Erythroblast (primary cell): ENCODE measurements at regions not wholly inside any gene's neighbourhood (a gene's known extent, or its start where the extent isn't known, plus 50 kb on each side); places are given as distances from the start of the nearest gene placed in this dataset.
A peak's percentile ranks its signal among the peaks of the same experiment; 100 is the strongest.
"Not testable (repeated sequence)": the region's sequence is repeated elsewhere in the genome, so short reads cannot be mapped to it uniquely, and the experiment has no call there.

Experiments
- DNase-seq, 2 experiments: peaks; one replicate each; lab custom pipeline; 2025; lab: John Stamatoyannopoulos, UW
- GATA1 ChIP-seq: IDR thresholded peaks from 2 replicates; pipeline ENCODE4 v1.6.1; 2011; ENCODE audit warnings: low read depth, mild to moderate bottlenecking, control low read depth, low read length, moderate library complexity
- POLR2A ChIP-seq: IDR thresholded peaks from 2 replicates; pipeline ENCODE4 v1.6.1; 2011; ENCODE audit warnings: mild to moderate bottlenecking, low read length

- not testable (repeated sequence) for DNase-seq
These were observed 895.7 kb upstream of the DEFB115 start for GRCh38 chr20:30361756-30362155.

GRCh38 chr20:30376430-30376766 lies 881.1 kb upstream of the DEFB115 start:
- DNase-seq = not testable (repeated sequence)

- TF ChIP-seq GATA1 = no peak
- peak; percentile 52 for TF ChIP-seq POLR2A
These were observed 880.5 kb upstream of the DEFB115 start for GRCh38 chr20:30376767-30377658.

GRCh38 chr20:30378317-30378716 lies 879.1 kb upstream of the DEFB115 start:
- not testable (repeated sequence) for DNase-seq

More at GRCh38 chr20:30376767-30377658, 880.5 kb upstream of the DEFB115 start:
- peak; percentile 88 to 91 for DNase-seq

- DNase-seq = not testable (repeated sequence)
These were observed 878.7 kb upstream of the DEFB115 start for GRCh38 chr20:30378721-30379120.

GRCh38 chr20:30384841-30385240 lies 872.6 kb upstream of the DEFB115 start:
- DNase-seq = not testable (repeated sequence)

GRCh38 chr20:30386099-30386498 lies 871.4 kb upstream of the DEFB115 start:
- DNase-seq = not testable (repeated sequence)

- not testable (repeated sequence) for DNase-seq
These were observed 869.6 kb upstream of the DEFB115 start for GRCh38 chr20:30387823-30388222.

GRCh38 chr20:30393523-30393922 lies 863.9 kb upstream of the DEFB115 start:
- DNase-seq = not testable (repeated sequence)

GRCh38 chr20:30397111-30397510 lies 860.4 kb upstream of the DEFB115 start:
- DNase-seq = not testable (repeated sequence)

- DNase-seq = not testable (repeated sequence)
These were observed 852.4 kb upstream of the DEFB115 start for GRCh38 chr20:30405061-30405460.

- not testable (repeated sequence) for DNase-seq
These were observed 851.9 kb upstream of the DEFB115 start for GRCh38 chr20:30405585-30405984.

- not testable (repeated sequence) for DNase-seq
These were observed 851.1 kb upstream of the DEFB115 start for GRCh38 chr20:30406370-30406769.

GRCh38 chr20:30412972-30413371 lies 844.5 kb upstream of the DEFB115 start:
- no peak for DNase-seq
- TF ChIP-seq POLR2A (no peak), GATA1 (no peak)

- not testable (repeated sequence) for DNase-seq
These were observed 840.1 kb upstream of the DEFB115 start for GRCh38 chr20:30417387-30417786.

GRCh38 chr20:30418378-30418777 lies 839.1 kb upstream of the DEFB115 start:
- DNase-seq = not testable (repeated sequence)

GRCh38 chr20:30419466-30419865 lies 838.0 kb upstream of the DEFB115 start:
- no peak for DNase-seq
- TF ChIP-seq GATA1 (no peak), POLR2A (no peak)

- not testable (repeated sequence) for DNase-seq
These were observed 837.5 kb upstream of the DEFB115 start for GRCh38 chr20:30419871-30420420.
